GM21717 (cell line): ENCODE measurements at regions not wholly inside any gene's neighbourhood (a gene's known extent, or its start where the extent isn't known, plus 50 kb on each side); places are given as distances from the start of the nearest gene placed in this dataset.
"Not testable (repeated sequence)": the region's sequence is repeated elsewhere in the genome, so short reads cannot be mapped to it uniquely, and the experiment has no call there.

Source experiments
- ATAC-seq: cut with Tn5 transposase; IDR thresholded peaks from one replicate; pipeline ENCODE4 v1.9.1; 2021; ENCODE audit warnings: mild to moderate bottlenecking, moderate library complexity; ENCODE audit not compliant: unreplicated experiment

DNA sequence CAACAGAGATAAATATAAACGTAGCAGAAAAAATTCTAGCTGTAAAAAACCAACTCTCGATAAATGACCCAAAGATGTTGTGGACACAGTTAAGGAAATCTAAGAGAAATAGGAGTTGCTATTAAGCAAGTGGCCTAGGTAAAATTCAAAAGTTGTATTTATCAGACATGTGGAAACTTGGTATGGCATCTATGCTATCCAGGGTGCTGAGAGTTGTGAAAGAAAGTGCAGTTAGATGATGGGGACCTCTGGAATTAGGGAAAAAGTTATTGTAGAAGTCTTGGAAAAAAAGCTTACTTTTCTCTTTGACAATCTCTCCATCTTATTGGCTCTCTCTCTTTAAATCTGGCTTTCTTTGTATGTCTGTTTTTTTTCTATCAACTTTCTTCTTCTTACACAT is 1090.9 kb downstream of the TBL1XR1 start:
- no peak for ATAC-seq

DNA sequence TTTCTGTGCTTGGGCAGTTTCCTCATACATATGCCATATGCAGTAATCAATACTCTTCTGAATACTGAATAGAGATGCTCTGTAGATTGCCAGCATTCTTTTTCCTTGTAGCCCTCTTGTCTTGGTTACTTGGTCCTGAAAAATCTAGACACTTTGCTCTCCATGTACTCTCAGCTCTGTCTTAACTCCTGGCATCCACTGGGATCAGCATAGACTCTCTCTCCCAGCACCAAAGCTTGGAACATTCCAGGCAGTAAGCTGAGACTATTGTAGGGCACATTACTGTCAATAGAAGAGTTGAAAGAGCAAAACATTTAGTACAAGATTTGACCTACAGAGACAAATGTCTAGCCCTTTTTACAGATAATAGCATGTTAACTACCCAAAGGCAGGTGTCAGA is 1100.3 kb downstream of the TBL1XR1 start:
- no peak for ATAC-seq

- not testable (repeated sequence) for ATAC-seq
These were observed 1103.4 kb downstream of the TBL1XR1 start for GRCh38 chr3:176093892-176094291.

DNA sequence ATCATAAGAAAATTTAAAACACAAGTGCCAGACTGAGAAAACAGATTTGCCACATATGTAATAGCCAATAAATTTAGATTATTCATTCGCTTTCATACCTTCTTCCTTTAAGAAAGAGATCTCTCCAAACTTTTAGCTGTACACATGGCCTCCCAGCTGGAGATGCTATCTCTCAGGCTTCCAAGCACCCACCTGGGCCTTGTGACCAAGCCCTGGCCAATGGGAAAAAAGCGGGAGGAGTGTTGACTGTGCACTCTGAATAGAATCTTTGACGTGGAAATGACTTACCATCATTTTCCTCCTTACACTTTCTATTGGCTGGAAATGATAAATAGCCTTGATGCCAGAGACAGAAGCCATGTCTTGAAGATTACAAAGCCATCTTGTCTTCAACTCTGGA is 1106.6 kb downstream of the TBL1XR1 start:
- no peak for ATAC-seq

DNA sequence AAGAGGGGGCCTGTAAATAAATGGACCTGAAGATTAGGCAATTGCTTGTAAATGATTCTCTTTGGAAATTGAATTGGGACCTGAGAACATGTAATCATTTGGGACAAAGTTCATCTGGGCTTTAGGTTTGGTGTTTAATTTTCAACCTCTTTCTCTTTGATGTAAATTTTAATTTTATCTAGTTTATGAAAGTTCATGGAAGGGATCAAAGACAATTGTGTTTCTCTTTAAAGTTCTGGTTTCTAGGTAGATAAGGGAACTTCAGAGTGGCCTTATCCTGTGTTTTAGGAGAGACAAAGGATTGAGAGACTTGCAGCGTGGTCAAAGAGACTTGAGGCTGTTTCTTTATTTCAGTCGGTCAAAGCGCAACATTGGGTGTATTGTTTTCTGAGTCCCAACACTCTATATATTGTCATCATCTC is 1108.3 kb downstream of the TBL1XR1 start:
- ATAC-seq, result no peak

GRCh38 chr3:176087066-176087697 is 1110.1 kb downstream of the TBL1XR1 start:
- ATAC-seq, result no peak

- ATAC-seq, result no peak
These were observed 1117.5 kb downstream of the TBL1XR1 start for GRCh38 chr3:176079785-176080184.

- ATAC-seq, result no peak
These were observed 1118.4 kb downstream of the TBL1XR1 start for GRCh38 chr3:176078906-176079305.

GRCh38 chr3:176075491-176075890 is 1121.8 kb downstream of the TBL1XR1 start:
- ATAC-seq, result no peak

DNA sequence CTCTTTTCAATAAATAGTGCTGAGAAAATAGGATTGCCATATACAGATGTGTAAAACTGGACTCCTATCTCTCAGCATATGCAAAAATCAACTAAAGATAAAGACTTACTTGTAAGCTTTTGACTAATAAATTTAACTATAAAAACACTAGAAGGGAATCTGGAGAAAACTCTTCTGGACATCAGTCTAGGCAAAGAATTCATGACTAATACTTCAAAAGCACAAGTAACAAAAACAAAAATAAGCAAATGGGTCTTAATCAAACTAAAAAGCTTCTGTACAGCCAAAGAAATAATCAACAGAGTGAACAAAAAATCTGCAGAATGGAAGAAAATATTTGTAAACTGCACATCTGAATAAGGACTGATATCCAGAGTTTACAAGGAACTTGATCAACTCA is 1122.2 kb downstream of the TBL1XR1 start:
- no peak for ATAC-seq

GRCh38 chr3:176074096-176074495 is 1123.2 kb downstream of the TBL1XR1 start:
- ATAC-seq, result no peak

GRCh38 chr3:176071943-176072342 is 1125.3 kb downstream of the TBL1XR1 start:
- ATAC-seq, result no peak

- ATAC-seq, result no peak
These were observed 1128.5 kb downstream of the TBL1XR1 start for GRCh38 chr3:176068750-176069149.

DNA sequence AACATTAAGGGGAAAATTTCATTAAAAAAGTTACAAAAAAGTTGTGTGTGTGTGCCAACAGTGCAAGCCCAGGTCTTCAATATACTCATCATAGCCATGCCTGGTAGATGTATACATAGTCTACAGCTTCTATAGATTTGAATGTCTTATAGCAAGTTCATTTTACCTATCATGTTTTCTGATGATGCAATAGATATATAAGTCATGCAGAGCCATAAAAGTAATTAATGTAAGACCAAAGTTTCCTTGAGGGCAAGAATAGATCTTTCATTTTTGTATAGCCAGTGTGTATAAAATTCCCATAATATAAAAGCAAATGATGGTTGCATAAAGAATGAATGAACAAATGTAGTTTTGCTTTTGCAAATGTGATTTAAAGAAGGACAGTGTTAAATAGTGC is 1138.4 kb downstream of the TBL1XR1 start:
- ATAC-seq, result no peak

- ATAC-seq, result no peak
These were observed 1141.4 kb downstream of the TBL1XR1 start for GRCh38 chr3:176055836-176056235.

DNA sequence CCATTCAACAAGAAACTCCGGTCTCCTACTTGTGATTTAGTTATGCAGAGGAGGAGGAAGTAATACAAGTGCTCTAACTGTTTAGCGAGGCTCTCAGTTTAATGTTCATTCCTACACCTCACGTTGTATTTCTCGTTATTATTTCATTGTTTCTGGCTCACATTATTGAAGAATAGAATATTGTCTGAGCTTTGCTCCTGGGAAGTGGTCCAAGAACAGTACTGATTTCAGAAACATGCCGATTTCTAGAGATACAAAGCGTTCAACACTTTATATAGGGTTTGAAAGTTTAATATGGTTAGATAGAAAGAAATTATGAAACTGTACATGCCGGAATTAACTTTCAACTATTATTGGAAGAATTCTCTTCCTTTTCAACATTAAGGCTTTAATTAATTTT is 1145.5 kb downstream of the TBL1XR1 start:
- ATAC-seq, result no peak

DNA sequence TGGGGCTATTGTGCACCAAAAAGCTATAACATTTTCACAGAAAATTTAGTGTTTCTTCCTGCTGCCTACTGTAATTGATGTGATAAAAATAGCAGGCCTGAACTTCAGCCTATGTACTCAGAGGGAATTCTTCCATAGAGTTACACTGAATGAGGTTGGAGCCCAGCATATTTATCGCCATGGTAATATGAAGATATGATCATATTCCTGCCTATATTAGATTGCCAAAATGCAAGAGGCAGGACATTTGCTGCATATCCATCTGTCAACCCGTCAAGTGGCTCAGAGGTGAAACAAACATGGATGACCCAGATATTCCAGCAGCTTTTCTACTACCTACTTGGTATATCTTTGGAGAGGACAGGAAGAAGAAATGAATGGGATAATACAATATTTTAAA is 1150.6 kb downstream of the TBL1XR1 start:
- no peak for ATAC-seq

- no peak for ATAC-seq
These were observed 1155.5 kb downstream of the TBL1XR1 start for GRCh38 chr3:176041812-176042211.

- no peak for ATAC-seq
These were observed 1156.1 kb downstream of the TBL1XR1 start for GRCh38 chr3:176041185-176041584.

GRCh38 chr3:176037636-176038035 is 1159.6 kb downstream of the TBL1XR1 start:
- ATAC-seq, result no peak

DNA sequence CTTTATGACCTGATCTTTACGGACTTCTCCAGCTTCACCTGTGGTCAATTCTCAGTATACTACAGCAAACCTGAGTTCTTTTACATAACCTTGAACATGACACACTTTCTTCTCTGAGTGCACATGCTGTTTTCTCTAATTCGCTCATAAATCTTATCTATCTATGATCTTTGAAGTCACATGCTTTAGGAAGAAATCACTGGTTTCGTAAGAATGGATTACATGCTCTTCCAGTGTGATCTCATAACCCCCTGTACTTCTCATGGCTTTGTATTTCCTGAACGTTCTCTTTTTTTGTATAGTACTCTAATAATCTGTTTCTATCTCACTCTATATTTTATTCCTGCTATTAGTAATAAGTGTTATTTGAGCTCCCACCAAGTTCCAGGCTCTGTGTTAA is 1165.2 kb downstream of the TBL1XR1 start:
- ATAC-seq, result no peak

- ATAC-seq, result not testable (repeated sequence)
These were observed 1157.1 kb downstream of the NAALADL2 start for GRCh38 chr3:176016203-176016602.

GRCh38 chr3:176015228-176015627 is 1156.1 kb downstream of the NAALADL2 start:
- not testable (repeated sequence) for ATAC-seq
